HG02798 (cell line): ENCODE measurements at regions not wholly inside any gene's neighbourhood (a gene's known extent, or its start where the extent isn't known, plus 50 kb on each side); places are given as distances from the start of the nearest gene placed in this dataset.
"Not testable (repeated sequence)": the region's sequence is repeated elsewhere in the genome, so short reads cannot be mapped to it uniquely, and the experiment has no call there.

ENCODE experiments used
- ATAC-seq: cut with Tn5 transposase; IDR thresholded peaks from one replicate; pipeline ENCODE4 v1.9.1; 2021; ENCODE audit warnings: mild to moderate bottlenecking; ENCODE audit not compliant: unreplicated experiment, poor library complexity

DNA sequence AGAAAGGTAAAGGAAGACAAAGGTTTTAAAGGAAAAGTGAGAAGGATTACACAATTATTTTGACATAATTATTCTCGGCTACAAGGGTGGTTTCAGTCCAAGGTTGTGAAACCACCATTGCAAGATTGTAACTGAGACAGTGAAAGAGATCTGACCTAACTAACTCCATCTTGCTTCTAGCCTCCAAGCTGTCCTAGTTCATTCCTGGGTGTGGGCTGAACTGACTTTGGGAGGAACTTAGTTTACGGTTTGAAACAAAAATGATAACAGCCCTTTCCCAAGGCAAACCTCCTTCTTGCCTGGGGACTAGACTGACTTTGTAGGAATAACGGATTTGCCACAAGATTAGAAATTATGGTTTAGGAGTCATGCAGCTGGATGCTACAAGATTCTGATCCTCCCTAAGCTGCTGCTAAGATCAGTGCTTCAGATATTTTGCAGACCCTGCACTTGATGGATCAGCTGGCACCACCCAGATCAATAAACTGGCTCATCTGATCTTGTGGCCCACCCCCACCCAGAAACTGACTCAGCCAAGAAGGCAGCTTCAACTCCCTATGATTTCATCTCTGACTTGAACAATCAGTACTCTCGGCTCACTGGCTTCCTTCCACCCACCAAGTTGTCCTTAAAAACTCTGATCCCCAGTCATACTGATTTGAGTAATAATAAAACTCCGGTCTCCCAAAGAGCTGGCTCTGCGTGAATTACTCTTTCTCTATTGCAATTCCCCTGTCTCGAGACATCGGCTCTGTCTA lies 57.7 kb upstream of the AADACL2 start:
- no peak for ATAC-seq

DNA sequence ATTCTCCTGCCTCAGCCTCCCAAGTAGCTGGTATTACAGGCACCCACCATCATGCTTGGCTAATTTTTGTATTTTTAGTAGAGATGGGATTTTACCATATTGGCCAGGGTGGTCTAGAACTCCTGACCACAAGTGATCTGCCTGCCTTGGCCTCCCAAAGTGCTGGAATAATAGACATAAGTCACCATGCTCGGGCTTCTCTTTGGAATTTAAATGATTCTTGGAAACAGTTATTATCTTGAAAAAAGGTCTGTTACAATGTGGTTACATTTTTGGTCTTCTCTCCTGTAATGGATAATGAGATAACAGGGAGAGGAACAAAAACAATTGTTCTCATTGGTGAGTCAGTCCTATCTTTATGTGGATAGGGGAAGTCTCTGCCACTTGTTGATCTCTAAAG lies 59.8 kb upstream of the AADACL2 start:
- ATAC-seq = no peak

DNA sequence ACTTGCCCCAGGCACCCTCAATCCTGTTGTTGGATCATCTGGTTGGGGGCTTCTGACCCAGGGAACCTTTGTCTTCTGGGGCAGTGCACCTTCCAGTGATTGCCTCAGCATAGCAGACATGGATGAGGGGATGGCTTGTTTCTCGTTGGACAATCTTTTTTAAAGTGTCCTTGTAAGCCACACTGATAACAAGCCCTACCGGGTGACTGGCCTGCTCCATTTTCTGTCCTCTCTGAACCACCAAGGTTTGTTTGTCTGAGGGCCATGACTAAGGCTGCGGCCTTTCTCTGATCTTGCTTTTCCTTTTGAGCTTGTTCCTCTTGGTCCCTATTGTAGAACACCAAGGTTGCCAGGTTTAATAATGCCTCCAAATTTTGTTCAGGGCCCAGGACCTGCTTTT lies 66.0 kb upstream of the AADACL2 start:
- not testable (repeated sequence) for ATAC-seq

DNA sequence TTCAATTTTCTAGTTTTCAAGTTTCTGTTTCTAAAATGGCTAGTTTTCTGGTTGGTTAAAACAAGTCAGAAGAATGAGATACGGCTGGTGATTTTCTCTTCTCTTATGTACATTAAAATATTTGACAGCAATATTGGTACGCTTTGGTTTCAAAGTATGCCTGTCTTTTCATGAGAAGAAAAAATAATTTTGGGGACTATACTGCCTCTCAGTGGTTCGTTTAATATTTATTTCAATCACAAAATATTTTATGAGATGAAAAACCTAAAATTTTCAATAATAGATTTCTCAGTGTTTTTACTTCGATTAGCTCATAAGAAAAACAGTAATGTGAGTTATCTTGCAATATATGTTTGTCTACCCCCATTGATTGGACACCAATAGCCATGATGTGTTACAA lies 72.8 kb upstream of the AADACL2 start:
- ATAC-seq = no peak

DNA sequence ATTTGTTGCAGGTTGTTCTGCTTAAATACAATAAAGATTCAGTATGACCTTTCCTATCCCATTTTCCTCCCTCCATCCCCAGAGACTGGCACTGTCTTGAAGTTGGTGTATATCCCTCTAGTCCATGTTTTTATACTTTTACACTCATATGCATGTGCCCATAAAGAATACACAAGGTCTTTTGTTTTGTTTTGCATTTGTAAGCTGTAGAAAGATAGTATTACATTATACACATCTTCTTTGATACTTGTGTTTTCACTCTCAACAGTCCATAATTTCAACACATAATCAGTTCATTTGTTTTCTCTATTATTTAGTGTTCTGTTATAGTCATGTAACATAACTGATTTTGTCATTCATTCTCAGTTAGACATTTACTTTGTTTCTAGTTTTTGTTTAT lies 88.7 kb upstream of the AADACL2 start:
- ATAC-seq = no peak

DNA sequence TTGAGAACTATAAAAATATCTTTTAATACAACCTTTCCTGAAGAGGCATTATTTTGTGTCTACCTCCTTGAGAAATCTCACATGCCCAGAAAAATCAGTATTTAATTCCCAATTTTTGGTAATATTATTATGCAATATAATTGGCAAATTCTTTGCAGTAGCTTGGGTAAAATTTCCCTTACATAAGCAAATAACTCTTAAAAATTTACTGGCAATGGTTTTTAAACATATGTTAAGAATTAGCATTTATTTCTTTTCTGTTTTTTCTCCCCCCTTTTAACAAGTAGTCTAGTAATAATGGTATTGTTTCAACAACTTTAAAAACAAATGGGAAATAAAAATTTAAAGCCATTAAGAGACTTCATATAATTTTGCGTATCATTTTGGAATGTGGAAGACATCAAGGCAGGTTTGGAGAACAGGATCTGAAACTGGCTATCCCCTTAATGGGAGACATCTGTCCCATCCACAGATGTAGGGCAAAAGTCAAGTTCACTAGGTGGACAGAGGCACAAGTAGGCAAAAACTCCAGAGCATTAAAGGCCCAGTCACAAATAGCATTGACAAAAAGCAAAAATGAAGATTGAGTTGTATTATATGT lies 89.6 kb upstream of the AADACL2 start:
- no peak for ATAC-seq

DNA sequence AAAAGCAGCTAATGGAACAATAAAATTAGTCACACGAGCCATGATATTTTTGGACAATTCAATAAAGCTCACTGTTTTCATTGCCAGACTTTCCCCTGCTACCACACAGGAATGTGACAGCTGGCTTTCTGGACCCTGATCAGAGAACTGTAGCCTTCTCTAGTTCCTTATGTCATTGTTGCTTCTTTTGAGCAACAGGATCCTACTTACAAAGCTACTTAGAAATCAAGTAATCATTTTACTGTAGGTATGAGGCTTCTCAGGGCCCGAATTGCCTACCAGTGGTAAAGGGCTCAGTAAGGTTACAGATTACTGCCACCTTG lies 94.3 kb upstream of the AADACL2 start:
- no peak for ATAC-seq

DNA sequence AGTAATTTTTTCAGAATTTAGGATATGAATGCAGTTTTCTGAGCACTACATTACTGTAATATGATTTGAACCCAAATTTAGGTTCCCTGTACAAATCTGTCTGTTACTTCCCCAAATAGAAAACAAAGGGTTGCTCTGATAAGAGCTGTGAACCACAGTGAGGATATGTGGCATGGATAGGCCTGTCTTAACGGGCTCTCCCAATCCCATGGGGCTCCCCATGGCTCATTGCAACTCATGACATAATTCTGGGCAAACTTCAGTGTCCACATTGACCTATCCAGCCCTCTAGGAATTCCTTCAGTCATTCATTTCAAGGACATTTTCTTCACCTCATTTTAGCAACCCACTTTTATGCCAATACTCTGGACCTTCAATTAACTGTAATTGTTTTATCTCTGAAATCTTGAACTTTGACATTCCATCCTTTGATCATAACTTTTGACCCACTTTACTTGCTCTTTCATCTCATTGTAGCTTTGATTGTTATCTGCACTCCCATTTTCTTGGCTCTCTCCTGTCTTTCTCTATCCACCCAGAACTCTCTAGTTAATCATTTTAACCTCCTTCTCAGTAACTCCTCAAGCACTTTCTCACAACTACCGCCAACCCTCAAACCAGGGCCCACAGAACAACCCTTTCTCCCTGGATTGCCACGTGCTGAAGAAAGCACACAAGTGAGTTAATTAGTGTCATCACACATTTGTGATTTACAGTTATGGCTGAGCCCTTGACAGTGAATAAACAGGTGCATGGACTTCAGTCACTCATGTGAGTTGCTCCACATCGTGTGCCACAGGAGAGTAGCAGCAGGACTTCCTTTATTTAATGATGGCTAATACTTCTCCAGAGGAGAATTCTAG lies 94.9 kb upstream of the AADACL2 start:
- ATAC-seq = no peak

DNA sequence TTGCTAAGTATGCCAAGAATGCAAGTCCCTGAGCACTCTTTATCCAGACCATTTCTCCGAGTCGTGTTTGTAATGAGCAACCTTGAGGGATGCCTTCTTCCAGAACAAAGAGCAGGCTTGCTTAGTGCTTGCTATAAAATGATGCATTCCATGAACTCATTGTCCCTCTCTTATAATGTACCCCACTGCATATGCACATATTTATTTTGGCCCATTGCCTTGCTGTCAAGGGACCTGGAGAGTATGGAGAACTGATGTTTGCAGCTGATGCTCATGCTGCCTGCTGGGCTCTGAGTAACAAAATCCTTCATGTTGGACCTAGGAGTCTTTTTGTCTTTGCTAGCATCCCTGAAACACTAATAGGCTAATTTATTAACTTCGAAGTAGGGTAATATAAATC lies 97.8 kb upstream of the AADACL2 start:
- ATAC-seq = no peak

DNA sequence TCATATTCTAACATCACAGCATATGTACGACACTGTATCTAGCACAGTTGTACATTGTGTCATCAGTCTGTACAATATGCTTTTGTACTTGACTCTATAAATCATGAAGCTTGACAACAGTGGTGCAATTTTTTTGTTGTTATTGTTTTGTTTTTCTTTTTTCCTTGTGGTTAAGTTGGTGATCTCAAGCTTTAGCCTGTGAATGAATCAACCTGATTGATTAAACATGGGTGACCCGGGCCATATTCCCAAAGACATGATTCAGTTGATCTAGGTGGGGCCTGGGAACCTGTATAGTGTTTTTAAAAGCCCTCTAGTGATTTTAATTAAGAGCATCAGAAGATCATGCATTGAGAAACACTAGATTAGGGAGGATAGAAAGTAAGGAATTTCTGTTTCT lies 101.8 kb upstream of the AADACL2 start:
- no peak for ATAC-seq

DNA sequence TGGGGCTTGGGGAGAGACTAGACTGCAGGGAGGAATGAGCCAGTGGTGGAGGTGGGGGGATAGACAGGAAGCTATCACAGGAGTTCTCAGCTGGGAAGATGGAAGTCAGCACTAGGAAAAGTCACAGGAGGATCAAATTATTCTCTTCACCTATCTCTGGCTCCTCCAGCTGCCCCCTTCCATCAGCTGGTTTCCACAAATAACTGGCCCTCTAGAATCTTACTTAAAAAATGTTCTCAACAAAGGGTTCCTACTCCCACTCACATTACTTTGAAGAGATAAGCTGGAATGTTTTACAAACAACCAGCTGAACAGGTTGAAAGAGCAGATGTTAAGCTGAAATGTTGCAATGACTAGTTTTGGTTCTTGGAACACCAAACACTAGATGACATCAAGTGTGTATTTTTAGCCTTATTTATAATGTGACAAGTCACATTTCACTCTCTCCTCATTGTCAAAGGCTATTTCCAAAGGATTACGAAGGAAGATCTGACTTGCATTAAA lies 102.7 kb upstream of the AADACL2 start:
- no peak for ATAC-seq

DNA sequence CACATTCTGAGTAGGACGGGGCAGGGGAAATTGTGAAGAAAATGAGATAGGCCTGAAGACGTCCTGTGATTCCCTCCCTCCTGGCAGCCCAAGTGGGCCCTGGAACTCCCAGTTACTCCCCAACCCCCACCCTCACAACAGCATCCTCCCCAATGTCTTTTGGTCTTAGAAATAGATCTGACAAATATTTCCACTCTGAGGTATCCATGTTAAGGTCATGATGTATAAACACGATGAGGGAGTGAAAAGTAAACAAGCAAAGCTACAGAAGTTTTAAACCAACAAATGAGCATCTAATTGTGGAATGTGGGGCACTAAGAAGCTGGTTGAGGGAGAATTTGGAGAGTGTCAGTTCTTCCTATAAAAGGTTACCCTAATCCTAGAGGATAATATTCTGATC lies 103.7 kb upstream of the AADACL2 start:
- no peak for ATAC-seq

DNA sequence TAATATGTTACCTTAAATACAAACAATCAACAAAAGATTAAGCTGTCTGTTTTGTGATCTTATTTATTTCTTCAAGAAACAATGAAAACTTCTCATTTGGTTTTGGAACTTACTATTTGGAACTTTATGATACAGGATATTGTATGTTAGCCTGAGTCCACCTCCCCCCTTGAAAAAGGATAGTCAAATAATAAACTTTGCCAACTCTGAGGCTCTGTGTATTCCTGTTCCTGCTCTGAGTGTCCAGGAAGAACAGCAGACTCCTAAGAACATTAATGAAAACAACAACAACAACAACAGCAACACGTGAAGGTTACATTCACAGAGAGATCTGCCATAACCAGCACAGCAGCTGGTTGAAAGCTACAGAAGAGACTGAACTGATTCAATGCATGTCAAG lies 108.1 kb upstream of the AADACL2 start:
- no peak for ATAC-seq

DNA sequence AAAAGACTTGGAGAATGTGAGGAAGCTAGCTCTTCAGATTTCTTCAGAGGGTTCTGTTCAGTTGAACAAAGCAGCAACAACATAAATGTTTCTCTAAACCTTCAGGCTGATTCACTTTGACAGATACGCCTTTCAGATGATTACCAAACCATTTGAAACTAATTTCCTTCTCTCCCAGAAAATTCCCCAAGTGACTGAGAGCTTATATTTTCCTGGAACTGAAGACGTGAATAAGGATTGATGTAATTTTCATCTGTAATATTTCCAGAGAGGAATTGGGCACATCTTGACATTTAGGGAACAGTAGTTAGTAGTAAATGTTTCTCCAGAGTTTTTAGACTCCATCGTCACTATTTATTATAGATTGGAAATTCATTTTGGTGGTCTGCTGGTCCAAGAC lies 108.6 kb upstream of the AADACL2 start:
- no peak for ATAC-seq

DNA sequence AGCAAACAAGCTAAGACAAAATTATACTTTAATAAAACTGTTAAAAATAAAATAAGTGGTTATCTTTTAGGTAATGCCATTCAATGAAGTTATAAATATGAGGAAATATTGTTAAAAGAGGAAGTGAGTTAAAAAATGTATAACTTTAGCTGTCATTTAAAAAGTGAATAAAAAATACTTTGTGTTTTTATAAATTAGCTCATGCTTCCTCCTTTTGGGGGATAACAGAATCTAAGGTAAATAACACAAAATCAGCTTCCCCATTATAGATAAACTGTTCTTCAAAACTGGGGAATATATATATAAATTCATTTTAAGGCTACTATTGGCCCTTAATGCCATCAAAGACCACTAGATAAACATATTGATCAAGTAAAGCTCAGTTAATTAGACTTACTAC lies 113.7 kb upstream of the AADACL2 start:
- ATAC-seq = no peak

DNA sequence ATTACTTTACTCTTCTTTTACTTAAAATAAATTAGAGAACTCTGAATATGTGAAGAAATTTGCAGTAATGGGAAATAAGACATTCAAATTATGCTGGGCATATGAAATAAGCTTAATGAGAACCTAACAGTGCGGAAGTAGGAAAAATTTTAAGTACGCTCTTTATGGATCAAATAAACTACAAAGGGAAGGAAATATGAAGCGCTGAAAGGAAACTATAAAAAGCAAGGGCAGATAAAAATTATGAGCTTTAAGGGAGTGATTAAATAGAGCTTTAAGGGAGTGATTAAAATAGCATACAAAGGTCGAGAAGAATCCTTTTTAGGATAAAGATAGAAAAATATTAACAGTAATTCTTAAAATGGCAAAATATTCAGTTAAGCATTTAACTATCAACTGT lies 118.3 kb upstream of the AADACL2 start:
- no peak for ATAC-seq

DNA sequence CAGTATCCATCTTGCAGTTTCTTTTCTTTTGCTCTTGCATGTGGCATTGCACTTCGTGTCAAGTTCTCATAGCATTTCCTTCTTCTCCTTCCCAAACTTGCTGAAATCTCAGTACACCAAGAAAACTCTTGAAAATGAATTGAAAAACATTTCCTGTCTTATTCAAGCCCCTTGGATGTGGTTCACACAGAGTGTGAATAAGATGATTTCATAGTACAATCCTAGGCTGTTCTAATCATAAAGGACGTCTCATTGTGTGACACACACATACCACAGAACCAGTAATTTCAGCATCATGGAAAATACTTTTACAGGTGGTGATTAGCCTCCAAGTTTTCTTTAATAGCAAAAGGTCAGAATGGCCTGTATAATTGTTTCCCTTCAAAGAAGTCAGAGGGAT lies 121.6 kb upstream of the AADACL2 start:
- no peak for ATAC-seq

DNA sequence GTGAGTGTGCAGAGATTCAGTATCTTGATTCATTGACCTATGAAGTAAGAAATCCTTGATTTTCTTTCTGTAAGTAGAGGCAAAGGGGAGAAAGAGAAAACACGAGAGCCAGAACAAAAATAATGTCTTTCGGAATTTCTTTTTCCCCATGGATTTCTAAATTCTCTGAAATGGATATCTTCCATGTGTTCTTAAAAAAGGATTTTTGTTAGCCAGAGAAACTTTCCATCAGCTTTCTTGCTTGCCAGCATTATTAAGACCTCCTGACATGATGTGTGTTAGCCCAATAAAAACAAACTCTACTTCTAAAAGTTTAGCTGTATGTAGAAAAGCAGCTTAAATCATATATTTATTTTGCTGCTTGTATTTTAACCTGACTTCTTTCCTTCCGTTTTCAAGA lies 122.3 kb upstream of the AADACL2 start:
- ATAC-seq = no peak

DNA sequence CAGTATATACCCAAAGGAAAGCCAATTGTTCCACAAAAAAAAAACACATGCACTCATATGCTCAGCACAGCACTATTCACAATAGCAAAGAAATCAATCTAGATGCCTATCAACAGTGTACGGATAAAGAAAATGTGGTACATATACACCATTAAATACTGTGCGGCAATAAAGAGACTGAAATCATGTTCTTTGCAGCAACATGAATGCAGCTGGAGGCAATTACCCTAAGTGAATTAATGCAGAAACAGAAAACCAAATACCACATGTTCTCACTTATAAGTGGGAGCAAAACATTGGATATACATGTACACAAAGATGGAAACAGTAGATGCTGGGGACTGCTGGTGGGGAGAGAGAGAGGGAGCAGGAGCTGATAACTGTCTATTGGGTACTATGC lies 124.2 kb upstream of the AADACL2 start:
- ATAC-seq = no peak

DNA sequence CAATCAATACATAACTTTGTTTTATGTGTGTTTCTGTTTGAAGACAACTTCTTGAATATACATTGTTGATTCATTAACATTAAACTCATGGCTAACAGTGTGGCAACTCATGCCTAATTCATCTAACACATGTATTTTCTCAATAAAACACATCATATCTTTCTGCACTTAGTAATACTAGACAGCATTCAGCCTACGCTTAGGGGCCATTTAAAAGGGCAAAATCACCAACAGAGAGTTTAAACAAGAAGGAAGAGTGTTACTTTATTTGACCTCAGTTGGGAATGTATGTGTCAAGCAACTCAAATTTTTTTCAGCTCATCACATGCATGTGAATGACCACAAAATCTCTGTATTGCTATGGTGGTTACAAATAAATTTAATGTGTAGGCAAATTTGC lies 128.8 kb upstream of the AADACL2 start:
- no peak for ATAC-seq

DNA sequence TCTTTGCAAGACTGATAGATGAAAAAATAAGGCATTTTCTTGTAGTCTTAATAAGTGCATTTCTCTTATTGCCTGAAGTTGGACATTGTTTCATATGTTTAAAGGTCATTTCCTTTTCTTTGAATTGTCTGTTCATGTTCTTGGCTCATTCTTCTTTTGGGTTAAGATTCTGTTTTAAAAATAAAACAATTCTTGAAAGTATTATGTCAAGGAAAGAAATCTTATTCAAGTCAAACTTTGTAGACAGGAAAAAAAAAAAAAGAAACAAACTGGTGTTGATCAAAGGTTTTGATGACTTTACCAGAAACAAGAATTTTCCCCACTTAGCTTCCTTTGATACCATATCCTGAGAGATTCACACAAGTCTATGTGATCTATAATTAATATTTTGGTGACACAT lies 132.9 kb upstream of the AADACL2 start:
- no peak for ATAC-seq
